Thymus (tissue), 11 donors: ENCODE measurements at regions not wholly inside any gene's neighbourhood (a gene's known extent, or its start where the extent isn't known, plus 50 kb on each side); places are given as distances from the start of the nearest gene placed in this dataset.

Experiments
- DNase-seq, 9 donors: peaks; one replicate each; pipeline ENCODE4 v3.0.0-alpha.2; 2013; ENCODE audit warnings: low spot score in 9 of 9, low read depth in 6 of 9, missing footprints in 1 of 9
- H3K27ac ChIP-seq, 2 donors: one replicate each; pipeline ENCODE4 v1.5.1; 2013; ENCODE audit warnings: control low read depth in 1 of 2, low read depth in 1 of 2, low read length in 1 of 2, mild to moderate bottlenecking in 1 of 2, moderate library complexity in 1 of 2
- H3K27me3 ChIP-seq, 2 donors: one replicate each; pipeline ENCODE4 v1.5.1; 2013; ENCODE audit warnings: low read length in 1 of 2; ENCODE audit not compliant: control insufficient read depth in 2 of 2, insufficient read depth in 1 of 2
- H3K36me3 ChIP-seq, 2 donors: one replicate each; pipeline ENCODE4 v1.5.1; 2013; ENCODE audit warnings: low read length in 1 of 2, mild to moderate bottlenecking in 1 of 2, moderate library complexity in 1 of 2; ENCODE audit not compliant: control insufficient read depth in 2 of 2, insufficient read depth in 2 of 2
- H3K4me1 ChIP-seq, 2 donors: one replicate each; pipeline ENCODE4 v1.5.1; 2013; ENCODE audit warnings: low read length in 2 of 2; ENCODE audit not compliant: control insufficient read depth in 2 of 2, insufficient read depth in 2 of 2
- H3K4me3 ChIP-seq, 2 donors: one replicate each; pipeline ENCODE4 v1.5.1; 2013; ENCODE audit warnings: low read length in 2 of 2, control low read depth in 1 of 2, mild to moderate bottlenecking in 1 of 2
- H3K9me3 ChIP-seq, 2 donors: one replicate each; pipeline ENCODE4 v1.5.1; 2013; ENCODE audit warnings: low read length in 1 of 2, mild to moderate bottlenecking in 1 of 2; ENCODE audit not compliant: control insufficient read depth in 2 of 2, insufficient read depth in 1 of 2
- WGBS: extraction: QIAGEN DNeasy Blood & Tissue Kit; methylation state at CpG from one replicate; pipeline ENCODE4 v1.1.7; 2013; 5-methylcytosine and 5-hydroxymethylcytosine counted together
- donor health status: healthy.

- Histone ChIP-seq H3K4me1 (no peaks in the 10 kb centered on the region), H3K9me3 (no peaks in the 10 kb centered on the region), H3K36me3 (no peaks in the 10 kb centered on the region), H3K4me3 (no peak overlapping the region), H3K27me3 (no peaks in the 10 kb centered on the region), H3K27ac (no peak overlapping the region)
- no peak for DNase-seq
- 95% methylated on average over 3 of the region's 3 CpGs for WGBS
These were observed 76.9 kb upstream of the SMAD1 start for GRCh38 chr4:145404761-145405160.

- Histone ChIP-seq H3K9me3 (no peaks in the 10 kb centered on the region), H3K4me3 (no peak overlapping the region), H3K4me1 (no peaks in the 10 kb centered on the region), H3K36me3 (no peaks in the 10 kb centered on the region), H3K27ac (no peak overlapping the region), H3K27me3 (no peaks in the 10 kb centered on the region)
- WGBS: 94% methylated on average over 1 of the region's 1 CpG
- DNase-seq: no peak
These were observed 85.1 kb upstream of the SMAD1 start for GRCh38 chr4:145396581-145396980.

- H3K27ac ChIP-seq: no peak overlapping the region
- no peaks in the 10 kb centered on the region for H3K36me3 ChIP-seq
- H3K4me1 ChIP-seq: no peaks in the 10 kb centered on the region
- no peaks in the 10 kb centered on the region for H3K9me3 ChIP-seq
- H3K4me3 ChIP-seq: no peak overlapping the region
- DNase-seq: no peak
- WGBS: 86% methylated on average over 3 of the region's 3 CpGs
- H3K27me3 ChIP-seq: no peaks in the 10 kb centered on the region
These were observed 91.1 kb upstream of the SMAD1 start for GRCh38 chr4:145390571-145390970.

GRCh38 chr4:145389550-145389949 lies 92.1 kb upstream of the SMAD1 start:
- WGBS: 86% methylated on average over 4 of the region's 4 CpGs
- no peaks in the 10 kb centered on the region for H3K4me1 ChIP-seq
- no peaks in the 10 kb centered on the region for H3K36me3 ChIP-seq
- no peaks in the 10 kb centered on the region for H3K9me3 ChIP-seq
- no peak overlapping the region for H3K27ac ChIP-seq
- H3K27me3 ChIP-seq: no peaks in the 10 kb centered on the region
- H3K4me3 ChIP-seq: no peak overlapping the region
- DNase-seq: no peak

GRCh38 chr4:145388043-145388442 lies 93.6 kb upstream of the SMAD1 start:
- Histone ChIP-seq H3K4me3 (no peak overlapping the region), H3K27ac (no peak overlapping the region), H3K36me3 (no peaks in the 10 kb centered on the region), H3K4me1 (no peaks in the 10 kb centered on the region), H3K9me3 (no peaks in the 10 kb centered on the region), H3K27me3 (no peaks in the 10 kb centered on the region)
- no peak for DNase-seq
- 59% methylated on average over 3 of the region's 3 CpGs for WGBS

GRCh38 chr4:145387079-145387478 lies 94.6 kb upstream of the SMAD1 start:
- 93% methylated on average over 3 of the region's 3 CpGs for WGBS
- Histone ChIP-seq H3K4me1 (no peaks in the 10 kb centered on the region), H3K27ac (no peak overlapping the region), H3K4me3 (no peak overlapping the region), H3K36me3 (no peaks in the 10 kb centered on the region), H3K27me3 (no peaks in the 10 kb centered on the region), H3K9me3 (no peaks in the 10 kb centered on the region)
- DNase-seq: no peak

GRCh38 chr4:145381163-145381562 lies 100.5 kb upstream of the SMAD1 start:
- no peak for DNase-seq
- Histone ChIP-seq H3K36me3 (no peaks in the 10 kb centered on the region), H3K4me1 (no peaks in the 10 kb centered on the region), H3K4me3 (no peak overlapping the region), H3K9me3 (no peaks in the 10 kb centered on the region), H3K27ac (no peak overlapping the region), H3K27me3 (no peaks in the 10 kb centered on the region)
- 93% methylated on average over 1 of the region's 1 CpG for WGBS

GRCh38 chr4:145380123-145380522 lies 101.5 kb upstream of the SMAD1 start:
- DNase-seq: no peak
- Histone ChIP-seq H3K4me3 (no peak overlapping the region), H3K27me3 (no peaks in the 10 kb centered on the region), H3K36me3 (no peaks in the 10 kb centered on the region), H3K4me1 (no peaks in the 10 kb centered on the region), H3K9me3 (no peaks in the 10 kb centered on the region), H3K27ac (no peak overlapping the region)

- Histone ChIP-seq H3K36me3 (no peaks in the 10 kb centered on the region), H3K27me3 (no peaks in the 10 kb centered on the region), H3K9me3 (no peaks in the 10 kb centered on the region), H3K27ac (no peak overlapping the region), H3K4me3 (no peak overlapping the region), H3K4me1 (no peaks in the 10 kb centered on the region)
- no peak for DNase-seq
- WGBS: 97% methylated on average over 20 of the region's 20 CpGs
These were observed 106.2 kb upstream of the SMAD1 start for GRCh38 chr4:145375416-145375815.
